ENCODE measurements at regions not wholly inside any gene's neighbourhood (a gene's known extent, or its start where the extent isn't known, plus 50 kb on each side); places are given as distances from the start of the nearest gene placed in this dataset.

DNA sequence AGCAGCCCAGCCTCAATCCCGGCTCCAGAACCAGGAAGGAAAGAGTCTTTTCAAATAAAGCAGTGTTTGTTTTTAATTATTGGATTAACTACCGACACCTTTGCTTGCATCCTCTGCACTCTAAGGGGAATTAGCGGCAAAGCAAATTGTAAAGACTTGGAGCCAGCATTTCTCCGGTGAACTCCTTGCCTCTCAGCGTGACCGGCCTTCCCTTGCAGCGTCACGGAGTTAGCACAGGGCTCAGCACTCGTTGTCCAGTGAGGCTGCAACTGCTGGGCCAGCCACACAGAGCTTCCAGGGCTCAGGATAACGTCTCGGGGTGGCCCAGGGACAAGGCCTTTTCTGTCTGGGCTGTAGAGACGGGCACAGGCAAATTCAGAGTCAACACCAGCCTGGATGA lies 180.6 kb downstream of the OLFM1 start (continued):
- TF ChIP-seq SMARCA5 (IDR thresholded peaks at IDR 0.05) (no peak), ZNF12 (CRISPR knock-in tag; IDR thresholded peaks at IDR 0.05) (no peak), KLF16 (IDR thresholded peaks at IDR 0.05) (no peak), ZNF79 (CRISPR knock-in tag; IDR thresholded peaks at IDR 0.05; ENCODE audit: low read depth) (no peak), ELF2 (CRISPR knock-in tag; IDR thresholded peaks at IDR 0.05) (no peak)
- TF ChIP-seq, protein P1, sequence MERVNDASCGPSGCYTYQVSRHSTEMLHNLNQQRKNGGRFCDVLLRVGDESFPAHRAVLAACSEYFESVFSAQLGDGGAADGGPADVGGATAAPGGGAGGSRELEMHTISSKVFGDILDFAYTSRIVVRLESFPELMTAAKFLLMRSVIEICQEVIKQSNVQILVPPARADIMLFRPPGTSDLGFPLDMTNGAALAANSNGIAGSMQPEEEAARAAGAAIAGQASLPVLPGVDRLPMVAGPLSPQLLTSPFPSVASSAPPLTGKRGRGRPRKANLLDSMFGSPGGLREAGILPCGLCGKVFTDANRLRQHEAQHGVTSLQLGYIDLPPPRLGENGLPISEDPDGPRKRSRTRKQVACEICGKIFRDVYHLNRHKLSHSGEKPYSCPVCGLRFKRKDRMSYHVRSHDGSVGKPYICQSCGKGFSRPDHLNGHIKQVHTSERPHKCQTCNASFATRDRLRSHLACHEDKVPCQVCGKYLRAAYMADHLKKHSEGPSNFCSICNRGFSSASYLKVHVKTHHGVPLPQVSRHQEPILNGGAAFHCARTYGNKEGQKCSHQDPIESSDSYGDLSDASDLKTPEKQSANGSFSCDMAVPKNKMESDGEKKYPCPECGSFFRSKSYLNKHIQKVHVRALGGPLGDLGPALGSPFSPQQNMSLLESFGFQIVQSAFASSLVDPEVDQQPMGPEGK (CRISPR knock-in tag; IDR thresholded peaks at IDR 0.05; ENCODE audit: borderline replicate concordance), result no peak
- TF ChIP-seq, protein P2, sequence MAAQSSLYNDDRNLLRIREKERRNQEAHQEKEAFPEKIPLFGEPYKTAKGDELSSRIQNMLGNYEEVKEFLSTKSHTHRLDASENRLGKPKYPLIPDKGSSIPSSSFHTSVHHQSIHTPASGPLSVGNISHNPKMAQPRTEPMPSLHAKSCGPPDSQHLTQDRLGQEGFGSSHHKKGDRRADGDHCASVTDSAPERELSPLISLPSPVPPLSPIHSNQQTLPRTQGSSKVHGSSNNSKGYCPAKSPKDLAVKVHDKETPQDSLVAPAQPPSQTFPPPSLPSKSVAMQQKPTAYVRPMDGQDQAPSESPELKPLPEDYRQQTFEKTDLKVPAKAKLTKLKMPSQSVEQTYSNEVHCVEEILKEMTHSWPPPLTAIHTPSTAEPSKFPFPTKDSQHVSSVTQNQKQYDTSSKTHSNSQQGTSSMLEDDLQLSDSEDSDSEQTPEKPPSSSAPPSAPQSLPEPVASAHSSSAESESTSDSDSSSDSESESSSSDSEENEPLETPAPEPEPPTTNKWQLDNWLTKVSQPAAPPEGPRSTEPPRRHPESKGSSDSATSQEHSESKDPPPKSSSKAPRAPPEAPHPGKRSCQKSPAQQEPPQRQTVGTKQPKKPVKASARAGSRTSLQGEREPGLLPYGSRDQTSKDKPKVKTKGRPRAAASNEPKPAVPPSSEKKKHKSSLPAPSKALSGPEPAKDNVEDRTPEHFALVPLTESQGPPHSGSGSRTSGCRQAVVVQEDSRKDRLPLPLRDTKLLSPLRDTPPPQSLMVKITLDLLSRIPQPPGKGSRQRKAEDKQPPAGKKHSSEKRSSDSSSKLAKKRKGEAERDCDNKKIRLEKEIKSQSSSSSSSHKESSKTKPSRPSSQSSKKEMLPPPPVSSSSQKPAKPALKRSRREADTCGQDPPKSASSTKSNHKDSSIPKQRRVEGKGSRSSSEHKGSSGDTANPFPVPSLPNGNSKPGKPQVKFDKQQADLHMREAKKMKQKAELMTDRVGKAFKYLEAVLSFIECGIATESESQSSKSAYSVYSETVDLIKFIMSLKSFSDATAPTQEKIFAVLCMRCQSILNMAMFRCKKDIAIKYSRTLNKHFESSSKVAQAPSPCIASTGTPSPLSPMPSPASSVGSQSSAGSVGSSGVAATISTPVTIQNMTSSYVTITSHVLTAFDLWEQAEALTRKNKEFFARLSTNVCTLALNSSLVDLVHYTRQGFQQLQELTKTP (IDR thresholded peaks at IDR 0.05; ENCODE audit: low read depth in 1 of 2, partially characterized antibody in 2 of 2), result no peak
- TF ChIP-seq, protein P3, sequence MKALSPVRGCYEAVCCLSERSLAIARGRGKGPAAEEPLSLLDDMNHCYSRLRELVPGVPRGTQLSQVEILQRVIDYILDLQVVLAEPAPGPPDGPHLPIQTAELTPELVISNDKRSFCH (CRISPR knock-in tag; IDR thresholded peaks at IDR 0.05), result no peak
- TF ChIP-seq, protein P3 (tag; IDR thresholded peaks at IDR 0.05), result no peak

Data from K562 (cell line).